C4-2B (cell line): ENCODE measurements at regions not wholly inside any gene's neighbourhood (a gene's known extent, or its start where the extent isn't known, plus 50 kb on each side); places are given as distances from the start of the nearest gene placed in this dataset.
"Not testable (repeated sequence)": the region's sequence is repeated elsewhere in the genome, so short reads cannot be mapped to it uniquely, and the experiment has no call there.

Experiments
- H3K27ac ChIP-seq: fragments of 450-650 bp; 2 replicates; pipeline ENCODE4 v1.5.1; 2017
- ZFX ChIP-seq: fragments of 450-650 bp; IDR thresholded peaks from 2 replicates; pipeline ENCODE4 v1.6.1; 2017
- TF ChIP-seq, protein P1 (sequence below): fragments of 450-650 bp; conservative IDR thresholded peaks from 2 replicates; pipeline ENCODE4 v1.5.1; 2017; ENCODE audit warnings: mild to moderate bottlenecking

DNA sequence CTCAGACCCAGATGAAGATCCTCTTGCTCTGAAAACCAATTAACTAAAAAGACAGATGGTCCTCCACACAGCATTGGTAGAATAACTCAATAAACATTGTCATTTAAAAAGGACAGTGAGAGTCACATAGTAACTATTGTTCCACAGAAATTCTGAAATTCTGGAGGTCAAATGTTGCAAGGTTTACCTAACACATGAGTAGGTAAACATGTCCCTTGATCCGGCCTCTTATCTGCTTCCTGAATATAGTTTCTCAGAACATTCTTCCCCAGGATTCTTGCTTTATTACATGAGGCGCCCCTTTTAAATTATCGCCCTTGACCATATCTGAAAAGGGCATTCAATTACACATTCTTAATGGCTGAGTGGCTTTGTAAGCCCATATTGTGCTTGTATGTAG, 270.7 kb downstream of the SEMA3D start:
- no peak overlapping the region for H3K27ac ChIP-seq
- TF ChIP-seq, protein P1, sequence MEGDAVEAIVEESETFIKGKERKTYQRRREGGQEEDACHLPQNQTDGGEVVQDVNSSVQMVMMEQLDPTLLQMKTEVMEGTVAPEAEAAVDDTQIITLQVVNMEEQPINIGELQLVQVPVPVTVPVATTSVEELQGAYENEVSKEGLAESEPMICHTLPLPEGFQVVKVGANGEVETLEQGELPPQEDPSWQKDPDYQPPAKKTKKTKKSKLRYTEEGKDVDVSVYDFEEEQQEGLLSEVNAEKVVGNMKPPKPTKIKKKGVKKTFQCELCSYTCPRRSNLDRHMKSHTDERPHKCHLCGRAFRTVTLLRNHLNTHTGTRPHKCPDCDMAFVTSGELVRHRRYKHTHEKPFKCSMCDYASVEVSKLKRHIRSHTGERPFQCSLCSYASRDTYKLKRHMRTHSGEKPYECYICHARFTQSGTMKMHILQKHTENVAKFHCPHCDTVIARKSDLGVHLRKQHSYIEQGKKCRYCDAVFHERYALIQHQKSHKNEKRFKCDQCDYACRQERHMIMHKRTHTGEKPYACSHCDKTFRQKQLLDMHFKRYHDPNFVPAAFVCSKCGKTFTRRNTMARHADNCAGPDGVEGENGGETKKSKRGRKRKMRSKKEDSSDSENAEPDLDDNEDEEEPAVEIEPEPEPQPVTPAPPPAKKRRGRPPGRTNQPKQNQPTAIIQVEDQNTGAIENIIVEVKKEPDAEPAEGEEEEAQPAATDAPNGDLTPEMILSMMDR, result no peak

DNA sequence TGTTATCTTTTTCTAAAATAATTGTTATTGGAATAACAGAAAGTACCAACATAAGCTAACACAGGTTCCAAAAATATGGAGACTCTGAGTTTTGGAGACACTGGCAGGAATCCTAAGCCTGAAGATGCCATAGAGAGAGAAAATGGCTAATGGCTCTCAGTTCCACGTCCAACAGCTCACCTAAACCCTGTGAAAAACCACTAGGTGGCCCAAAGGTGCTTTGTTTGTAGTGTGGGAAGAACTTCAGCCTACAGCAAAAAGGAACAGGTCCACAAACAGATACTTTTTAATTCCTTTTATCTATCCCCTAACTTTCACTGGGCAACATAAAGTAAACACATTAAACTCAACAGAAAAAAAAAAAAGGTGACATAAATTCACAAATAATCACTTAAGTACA, 272.3 kb downstream of the SEMA3D start:
- no peak overlapping the region for H3K27ac ChIP-seq
- no peak for TF ChIP-seq ZFX
- TF ChIP-seq, protein P1, result peak; percentile 42

DNA sequence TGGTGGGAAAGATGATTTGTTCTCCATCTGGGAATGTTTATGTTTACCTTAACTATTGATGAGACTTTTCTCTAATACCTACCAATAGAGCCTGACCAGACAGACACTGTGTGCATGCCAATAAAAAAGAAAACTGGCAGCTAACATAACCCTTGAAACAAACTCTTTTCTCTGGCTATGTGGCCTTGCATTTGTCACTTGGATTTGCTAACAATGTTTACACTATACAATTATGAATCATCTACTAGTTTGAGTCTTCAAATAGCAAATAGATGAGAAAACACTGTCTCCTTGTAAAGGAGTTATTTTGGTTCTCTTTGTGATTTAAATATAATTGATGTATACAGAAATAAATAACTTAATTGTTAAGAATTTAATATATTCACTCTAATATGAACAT, 273.1 kb downstream of the SEMA3D start:
- TF ChIP-seq, protein P1, result no peak
- no peak for TF ChIP-seq ZFX
- H3K27ac ChIP-seq, result no peak overlapping the region

DNA sequence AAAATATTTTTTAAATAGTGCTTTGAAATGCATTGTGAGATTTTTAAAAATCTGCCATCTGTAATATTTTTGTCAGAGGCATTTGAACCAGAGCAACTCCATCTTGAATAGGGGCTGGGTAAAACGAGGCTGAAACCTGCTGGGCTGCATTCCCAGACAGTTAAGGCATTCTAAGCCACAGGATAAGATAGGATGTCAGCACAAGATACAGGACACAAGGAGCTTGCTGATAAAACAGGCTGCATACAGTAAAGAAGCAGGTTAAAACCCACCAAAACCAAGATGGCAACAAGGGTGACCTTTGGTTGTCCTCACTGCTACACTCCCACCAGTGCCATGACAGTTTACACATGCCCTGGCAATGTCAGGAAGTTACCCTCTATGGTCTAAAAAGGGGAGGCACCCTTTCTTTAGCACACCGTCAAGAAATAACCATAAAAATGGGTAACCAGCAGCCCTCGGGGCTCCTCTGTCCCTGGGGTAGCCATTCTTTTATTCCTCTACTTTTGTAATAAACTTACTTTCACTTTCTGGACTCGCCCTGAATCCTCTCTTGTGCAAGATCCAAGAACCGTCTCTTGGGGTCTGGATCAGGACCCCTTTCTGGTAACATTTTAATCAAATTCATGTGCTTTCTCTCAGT, 273.7 kb downstream of the SEMA3D start:
- TF ChIP-seq ZFX, result no peak
- TF ChIP-seq, protein P1, result no peak
- H3K27ac ChIP-seq, result no peak overlapping the region

DNA sequence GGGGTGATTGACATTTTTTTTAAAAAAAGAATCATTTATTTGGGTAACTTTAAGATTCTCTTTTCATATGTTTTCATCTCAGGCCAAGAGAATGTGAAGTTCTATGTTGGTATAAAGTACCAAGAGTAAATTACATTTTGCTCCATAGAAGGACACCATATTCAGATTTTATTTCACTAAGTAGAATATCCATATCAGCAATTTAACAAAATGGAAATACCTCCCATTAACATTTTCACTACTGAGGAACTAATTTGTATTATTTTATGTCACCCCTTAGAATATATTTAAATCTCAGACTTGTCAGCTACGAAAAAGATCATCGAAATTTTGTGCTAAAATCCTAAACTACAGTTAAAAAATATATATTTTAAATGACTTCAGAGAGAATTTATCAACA, 274.3 kb downstream of the SEMA3D start:
- TF ChIP-seq, protein P1, result no peak
- TF ChIP-seq ZFX, result no peak
- no peak overlapping the region for H3K27ac ChIP-seq

DNA sequence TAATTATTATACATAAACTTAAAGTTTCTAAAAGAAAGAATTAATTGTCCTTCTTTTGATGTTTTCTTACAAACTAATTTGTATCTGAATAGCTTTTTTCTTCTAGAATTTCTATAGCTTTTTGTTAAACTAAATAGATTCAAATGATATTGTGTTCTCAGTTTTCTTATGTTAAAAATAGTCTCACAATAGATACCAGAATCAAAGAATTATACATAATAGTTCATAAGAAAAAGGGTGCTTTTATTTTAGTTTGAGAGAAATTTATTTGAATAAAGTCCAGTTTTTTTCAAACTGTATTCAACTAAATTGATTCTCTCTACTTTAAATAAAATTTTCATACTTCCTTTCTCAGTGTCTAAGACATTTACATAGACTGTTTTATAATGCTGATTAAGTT, 274.8 kb downstream of the SEMA3D start:
- no peak for TF ChIP-seq ZFX
- TF ChIP-seq, protein P1, result no peak
- H3K27ac ChIP-seq, result no peak overlapping the region

DNA sequence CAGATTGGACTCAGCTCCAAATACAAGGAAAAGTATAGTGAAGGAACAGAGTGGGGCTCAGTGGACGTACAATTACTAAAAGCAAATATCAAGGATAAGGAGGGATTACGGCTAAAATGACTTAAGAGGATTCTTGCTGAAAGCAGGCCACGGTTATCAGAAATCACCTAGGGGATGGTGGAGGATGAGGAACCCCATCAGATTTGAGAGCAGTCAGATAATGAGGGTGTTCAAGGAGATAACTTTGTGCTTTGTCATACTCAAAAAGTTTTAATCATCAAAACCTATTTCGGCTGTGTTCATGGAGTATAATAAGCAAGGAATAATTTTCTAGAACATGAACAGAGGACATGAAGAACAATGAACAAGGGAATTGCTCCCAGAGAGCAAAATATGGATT, 275.8 kb downstream of the SEMA3D start:
- TF ChIP-seq, protein P1, result no peak
- no peak overlapping the region for H3K27ac ChIP-seq

DNA sequence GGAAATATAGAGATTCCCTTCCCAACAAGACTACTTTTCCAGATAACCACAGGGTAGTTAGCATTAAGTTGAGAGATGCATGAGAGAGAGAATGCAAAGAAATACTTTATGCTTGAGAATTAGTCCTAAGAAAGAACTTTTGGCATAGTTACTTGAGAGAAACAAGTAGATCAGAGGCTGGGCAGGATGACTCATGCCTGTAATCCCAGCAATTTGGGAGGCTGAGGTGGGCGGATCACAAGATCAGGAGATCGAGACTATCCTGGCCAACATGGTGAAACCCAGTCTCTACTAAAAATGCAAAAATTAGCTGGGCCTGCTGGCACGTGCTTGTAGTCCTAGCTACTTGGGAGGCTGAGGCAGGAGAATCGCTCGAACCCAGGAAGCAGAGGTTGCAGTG, 276.5 kb downstream of the SEMA3D start:
- not testable (repeated sequence) for H3K27ac ChIP-seq
